ENCODE measurements at regions not wholly inside any gene's neighbourhood (a gene's known extent, or its start where the extent isn't known, plus 50 kb on each side); places are given as distances from the start of the nearest gene placed in this dataset.

DNA sequence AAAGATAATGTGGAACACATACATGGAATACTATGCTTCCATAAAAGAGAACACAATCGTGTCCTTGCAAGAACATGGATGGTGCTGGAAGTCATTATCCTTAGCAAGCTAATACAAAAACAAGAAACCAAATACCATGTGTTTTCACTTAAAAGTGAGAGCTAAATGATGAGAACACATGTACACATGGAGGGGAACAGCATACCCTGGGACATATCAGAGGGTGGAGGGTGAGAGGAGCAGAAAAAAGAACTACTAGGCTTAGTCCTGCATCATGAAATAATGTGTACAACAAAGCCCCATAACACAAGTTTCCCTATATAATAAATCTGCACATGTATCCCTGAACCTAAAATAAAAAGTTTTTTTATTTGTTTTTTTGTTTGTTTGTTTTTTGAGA lies 855.5 kb upstream of the NUDT12 start:
- DNase-seq (ENCODE audit: low spot score): no peak
- WGBS: 75% methylated on average over 1 of the region's 1 CpG

DNA sequence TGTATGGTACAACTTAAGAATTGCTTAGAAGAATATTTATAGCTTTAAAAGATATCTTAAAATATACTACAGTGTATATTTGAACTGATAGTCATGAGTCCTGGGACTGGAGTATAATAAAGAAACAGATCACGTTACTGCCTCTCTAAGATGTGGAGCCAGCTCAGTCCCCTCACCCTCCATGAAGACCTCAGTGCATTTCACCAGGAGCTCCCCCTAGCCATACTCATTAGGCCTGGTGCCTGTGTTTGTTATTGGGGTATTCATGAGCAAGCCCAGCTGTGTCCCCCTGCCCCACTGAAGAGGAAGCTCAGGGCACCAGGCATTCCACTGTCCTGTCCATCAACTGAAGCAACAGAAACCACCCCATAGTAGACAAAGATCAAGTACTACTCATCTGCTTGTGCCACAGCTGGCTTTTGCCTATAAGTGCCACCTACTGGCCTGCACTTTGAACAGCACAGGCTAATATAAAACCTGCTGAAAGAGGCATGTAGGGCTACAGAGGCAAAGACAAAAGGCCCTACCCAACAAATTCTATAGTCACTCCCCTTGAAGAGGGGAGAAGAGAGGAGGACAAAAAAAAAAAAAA lies 850.2 kb upstream of the NUDT12 start:
- no peak overlapping the region for H3K9ac ChIP-seq (ENCODE audit: low read depth in 1 of 2, low read length in 2 of 2)
- no peaks in the 10 kb centered on the region for H3K9me3 ChIP-seq (ENCODE audit: control insufficient read depth in 4 of 4, low read length in 3 of 4)
- 65% methylated on average over 1 of the region's 1 CpG for WGBS
- H3K4me3 ChIP-seq (ENCODE audit: low read depth in 1 of 3, low read length in 3 of 3): no peak overlapping the region
- DNase-seq (ENCODE audit: low spot score): peak; percentile 32
- TF ChIP-seq SP1 (IDR thresholded peaks at IDR 0.05) (no peak), GABPA (IDR thresholded peaks at IDR 0.05 in 1 of 2, conservative IDR thresholded peaks at IDR 0.05 in 1 of 2) (no peak), FOXA1 (IDR thresholded peaks at IDR 0.05) (no peak), RAD21 (IDR thresholded peaks at IDR 0.05) (peak; percentile 55 to 74), HNF4A (conservative IDR thresholded peaks at IDR 0.05) (no peak)
- TF ChIP-seq, protein P1, sequence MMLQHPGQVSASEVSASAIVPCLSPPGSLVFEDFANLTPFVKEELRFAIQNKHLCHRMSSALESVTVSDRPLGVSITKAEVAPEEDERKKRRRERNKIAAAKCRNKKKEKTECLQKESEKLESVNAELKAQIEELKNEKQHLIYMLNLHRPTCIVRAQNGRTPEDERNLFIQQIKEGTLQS (IDR thresholded peaks at IDR 0.05): no peak
- TF ChIP-seq, protein P2, sequence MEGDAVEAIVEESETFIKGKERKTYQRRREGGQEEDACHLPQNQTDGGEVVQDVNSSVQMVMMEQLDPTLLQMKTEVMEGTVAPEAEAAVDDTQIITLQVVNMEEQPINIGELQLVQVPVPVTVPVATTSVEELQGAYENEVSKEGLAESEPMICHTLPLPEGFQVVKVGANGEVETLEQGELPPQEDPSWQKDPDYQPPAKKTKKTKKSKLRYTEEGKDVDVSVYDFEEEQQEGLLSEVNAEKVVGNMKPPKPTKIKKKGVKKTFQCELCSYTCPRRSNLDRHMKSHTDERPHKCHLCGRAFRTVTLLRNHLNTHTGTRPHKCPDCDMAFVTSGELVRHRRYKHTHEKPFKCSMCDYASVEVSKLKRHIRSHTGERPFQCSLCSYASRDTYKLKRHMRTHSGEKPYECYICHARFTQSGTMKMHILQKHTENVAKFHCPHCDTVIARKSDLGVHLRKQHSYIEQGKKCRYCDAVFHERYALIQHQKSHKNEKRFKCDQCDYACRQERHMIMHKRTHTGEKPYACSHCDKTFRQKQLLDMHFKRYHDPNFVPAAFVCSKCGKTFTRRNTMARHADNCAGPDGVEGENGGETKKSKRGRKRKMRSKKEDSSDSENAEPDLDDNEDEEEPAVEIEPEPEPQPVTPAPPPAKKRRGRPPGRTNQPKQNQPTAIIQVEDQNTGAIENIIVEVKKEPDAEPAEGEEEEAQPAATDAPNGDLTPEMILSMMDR (IDR thresholded peaks at IDR 0.05; ENCODE audit: low read depth, low read length, missing input control): peak; percentile 35
- TF ChIP-seq, protein P3, sequence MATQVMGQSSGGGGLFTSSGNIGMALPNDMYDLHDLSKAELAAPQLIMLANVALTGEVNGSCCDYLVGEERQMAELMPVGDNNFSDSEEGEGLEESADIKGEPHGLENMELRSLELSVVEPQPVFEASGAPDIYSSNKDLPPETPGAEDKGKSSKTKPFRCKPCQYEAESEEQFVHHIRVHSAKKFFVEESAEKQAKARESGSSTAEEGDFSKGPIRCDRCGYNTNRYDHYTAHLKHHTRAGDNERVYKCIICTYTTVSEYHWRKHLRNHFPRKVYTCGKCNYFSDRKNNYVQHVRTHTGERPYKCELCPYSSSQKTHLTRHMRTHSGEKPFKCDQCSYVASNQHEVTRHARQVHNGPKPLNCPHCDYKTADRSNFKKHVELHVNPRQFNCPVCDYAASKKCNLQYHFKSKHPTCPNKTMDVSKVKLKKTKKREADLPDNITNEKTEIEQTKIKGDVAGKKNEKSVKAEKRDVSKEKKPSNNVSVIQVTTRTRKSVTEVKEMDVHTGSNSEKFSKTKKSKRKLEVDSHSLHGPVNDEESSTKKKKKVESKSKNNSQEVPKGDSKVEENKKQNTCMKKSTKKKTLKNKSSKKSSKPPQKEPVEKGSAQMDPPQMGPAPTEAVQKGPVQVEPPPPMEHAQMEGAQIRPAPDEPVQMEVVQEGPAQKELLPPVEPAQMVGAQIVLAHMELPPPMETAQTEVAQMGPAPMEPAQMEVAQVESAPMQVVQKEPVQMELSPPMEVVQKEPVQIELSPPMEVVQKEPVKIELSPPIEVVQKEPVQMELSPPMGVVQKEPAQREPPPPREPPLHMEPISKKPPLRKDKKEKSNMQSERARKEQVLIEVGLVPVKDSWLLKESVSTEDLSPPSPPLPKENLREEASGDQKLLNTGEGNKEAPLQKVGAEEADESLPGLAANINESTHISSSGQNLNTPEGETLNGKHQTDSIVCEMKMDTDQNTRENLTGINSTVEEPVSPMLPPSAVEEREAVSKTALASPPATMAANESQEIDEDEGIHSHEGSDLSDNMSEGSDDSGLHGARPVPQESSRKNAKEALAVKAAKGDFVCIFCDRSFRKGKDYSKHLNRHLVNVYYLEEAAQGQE (IDR thresholded peaks at IDR 0.05): no peak
- no peaks in the 10 kb centered on the region for H3K27me3 ChIP-seq (ENCODE audit: control insufficient read depth in 4 of 4, insufficient read depth in 4 of 4, low read length in 3 of 4)
- H3K4me1 ChIP-seq (ENCODE audit: control insufficient read depth in 4 of 4, insufficient read depth in 4 of 4, low read length in 3 of 4): no peaks in the 10 kb centered on the region
- H3K36me3 ChIP-seq (ENCODE audit: control insufficient read depth in 4 of 4, insufficient read depth in 3 of 4, low read depth in 1 of 4, low read length in 3 of 4): no peaks in the 10 kb centered on the region
- H3K27ac ChIP-seq (ENCODE audit: low read depth in 1 of 2, low read length in 2 of 2): no peak overlapping the region

More for the DNA sequence above, 855.5 kb upstream of the NUDT12 start:
- Histone ChIP-seq H3K4me3 (ENCODE audit: low read depth in 1 of 3, low read length in 3 of 3) (no peak overlapping the region), H3K9me3 (ENCODE audit: control insufficient read depth in 4 of 4, low read length in 3 of 4) (no peaks in the 10 kb centered on the region), H3K27me3 (ENCODE audit: control insufficient read depth in 4 of 4, insufficient read depth in 4 of 4, low read length in 3 of 4) (no peaks in the 10 kb centered on the region), H3K27ac (ENCODE audit: low read depth in 1 of 2, low read length in 2 of 2) (no peak overlapping the region), H3K4me1 (ENCODE audit: control insufficient read depth in 4 of 4, insufficient read depth in 4 of 4, low read length in 3 of 4) (no peaks in the 10 kb centered on the region), H3K9ac (ENCODE audit: low read depth in 1 of 2, low read length in 2 of 2) (no peak overlapping the region), H3K36me3 (ENCODE audit: control insufficient read depth in 4 of 4, insufficient read depth in 3 of 4, low read depth in 1 of 4, low read length in 3 of 4) (no peaks in the 10 kb centered on the region)
- TF ChIP-seq FOXA1 (IDR thresholded peaks at IDR 0.05): no peak

DNA sequence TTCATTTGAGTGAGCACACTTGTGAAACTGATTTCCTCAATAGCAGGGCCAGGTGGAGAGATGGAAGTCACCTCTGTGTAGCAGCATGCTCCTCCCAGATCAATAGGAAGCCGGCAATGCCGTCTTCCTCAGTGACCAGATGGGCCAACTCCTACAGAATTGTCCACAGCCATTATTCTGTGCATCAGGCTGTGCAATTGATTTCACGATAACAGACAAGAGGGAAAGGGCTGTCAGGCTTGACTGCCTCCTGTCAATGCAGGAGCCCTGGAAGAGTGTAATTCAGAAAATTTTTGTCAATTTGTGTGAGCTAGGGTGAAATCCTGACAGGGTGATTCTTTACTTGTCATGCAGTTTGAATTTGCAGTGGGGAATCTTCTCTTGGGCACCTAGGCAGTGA lies 838.4 kb upstream of the NUDT12 start:
- no peak overlapping the region for H3K9ac ChIP-seq (ENCODE audit: low read depth in 1 of 2, low read length in 2 of 2)
- H3K36me3 ChIP-seq (ENCODE audit: control insufficient read depth in 4 of 4, insufficient read depth in 3 of 4, low read depth in 1 of 4, low read length in 3 of 4): no peaks in the 10 kb centered on the region
- no peaks in the 10 kb centered on the region for H3K9me3 ChIP-seq (ENCODE audit: control insufficient read depth in 4 of 4, low read length in 3 of 4)
- DNase-seq (ENCODE audit: low spot score): no peak
- no peak overlapping the region for H3K4me3 ChIP-seq (ENCODE audit: low read depth in 1 of 3, low read length in 3 of 3)
- H3K27me3 ChIP-seq (ENCODE audit: control insufficient read depth in 4 of 4, insufficient read depth in 4 of 4, low read length in 3 of 4): no peaks in the 10 kb centered on the region
- WGBS: 74% methylated on average over 3 of the region's 3 CpGs
- no peaks in the 10 kb centered on the region for H3K4me1 ChIP-seq (ENCODE audit: control insufficient read depth in 4 of 4, insufficient read depth in 4 of 4, low read length in 3 of 4)
- H3K27ac ChIP-seq (ENCODE audit: low read depth in 1 of 2, low read length in 2 of 2): no peak overlapping the region
- TF ChIP-seq RAD21 (IDR thresholded peaks at IDR 0.05) (no peak), HNF4G (IDR thresholded peaks at IDR 0.05) (no peak), SP1 (IDR thresholded peaks at IDR 0.05) (no peak), RXRA (IDR thresholded peaks at IDR 0.05) (no peak), GABPA (IDR thresholded peaks at IDR 0.05 in 1 of 2, conservative IDR thresholded peaks at IDR 0.05 in 1 of 2) (no peak), FOXA2 (IDR thresholded peaks at IDR 0.05) (no peak), EGR1 (IDR thresholded peaks at IDR 0.05; ENCODE audit: low read depth in 2 of 2) (no peak), NR2F2 (IDR thresholded peaks at IDR 0.05) (no peak), TAF1 (conservative IDR thresholded peaks at IDR 0.05) (no peak), YY1 (IDR thresholded peaks at IDR 0.05) (no peak)
- TF ChIP-seq, protein P3 (IDR thresholded peaks at IDR 0.05): no peak
- TF ChIP-seq, protein P1 (IDR thresholded peaks at IDR 0.05): no peak
- TF ChIP-seq, protein P2 (IDR thresholded peaks at IDR 0.05; ENCODE audit: low read depth, low read length, missing input control): no peak

All from liver (tissue), 8 donors.